Fibroblast of skin of left quadriceps (primary cell): ENCODE measurements at regions not wholly inside any gene's neighbourhood (a gene's known extent, or its start where the extent isn't known, plus 50 kb on each side); places are given as distances from the start of the nearest gene placed in this dataset.

Experiments
- DNase-seq, 2 experiments: peaks; one replicate each; pipeline ENCODE4 v3.0.0-alpha.2; 2013; ENCODE audit warnings: low read depth in 2 of 2

- DNase-seq = no peak
These were observed 117.7 kb upstream of the GSC start for GRCh38 chr14:94887591-94887990.

DNA sequence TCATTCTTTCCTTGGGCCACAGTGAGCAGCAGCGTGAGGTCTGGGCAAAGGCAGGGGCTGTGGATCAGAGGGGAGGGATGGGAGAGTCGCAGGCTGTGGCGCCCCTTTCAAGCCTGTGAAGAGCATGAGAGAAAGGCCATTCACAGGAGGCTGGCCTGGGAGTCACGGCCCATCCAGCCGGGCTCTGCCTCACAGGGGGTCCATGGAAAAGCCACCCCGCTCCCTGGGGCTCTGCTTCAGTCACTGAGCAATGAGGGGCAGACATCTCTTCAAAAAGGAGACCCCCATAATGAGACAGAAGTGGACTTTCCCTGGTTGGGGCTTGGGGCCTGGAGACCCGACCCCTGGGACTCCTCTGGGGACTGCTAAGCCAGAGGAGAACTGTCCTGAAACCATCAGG, 117.0 kb upstream of the GSC start:
- DNase-seq = no peak

DNA sequence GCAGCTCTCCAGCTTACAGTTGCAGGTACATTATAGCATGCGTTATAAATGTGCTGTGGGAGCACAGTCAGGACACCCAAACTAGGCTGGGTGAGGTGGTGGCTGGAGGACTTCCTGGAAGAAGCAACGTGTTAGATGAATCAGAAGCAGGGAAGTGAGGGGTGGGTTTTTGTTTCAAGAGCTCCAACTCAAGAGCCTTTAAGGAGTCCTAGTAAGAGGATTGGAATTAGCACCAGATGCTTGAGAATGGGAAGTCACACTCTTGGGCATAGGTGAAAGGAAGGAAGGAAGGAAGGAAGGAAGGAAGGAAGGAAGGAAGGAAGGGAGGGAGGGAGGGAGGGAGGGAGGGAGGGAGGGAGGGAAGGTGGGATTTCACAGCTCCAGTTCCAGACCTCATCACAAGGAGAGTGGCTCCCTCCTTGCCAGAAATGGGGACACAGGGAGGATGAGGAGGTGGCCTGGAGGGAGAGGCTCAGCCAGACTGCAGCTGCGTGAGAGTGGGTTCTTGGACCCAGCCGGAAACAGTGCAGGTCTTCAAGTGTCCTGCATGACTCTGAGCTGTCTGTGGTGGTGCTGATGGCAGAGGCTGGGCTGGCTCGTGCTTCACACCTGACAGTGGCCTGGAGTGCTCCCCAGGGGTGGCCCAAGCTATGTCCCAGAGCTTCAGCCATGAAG, 115.7 kb upstream of the GSC start:
- no peak for DNase-seq

DNA sequence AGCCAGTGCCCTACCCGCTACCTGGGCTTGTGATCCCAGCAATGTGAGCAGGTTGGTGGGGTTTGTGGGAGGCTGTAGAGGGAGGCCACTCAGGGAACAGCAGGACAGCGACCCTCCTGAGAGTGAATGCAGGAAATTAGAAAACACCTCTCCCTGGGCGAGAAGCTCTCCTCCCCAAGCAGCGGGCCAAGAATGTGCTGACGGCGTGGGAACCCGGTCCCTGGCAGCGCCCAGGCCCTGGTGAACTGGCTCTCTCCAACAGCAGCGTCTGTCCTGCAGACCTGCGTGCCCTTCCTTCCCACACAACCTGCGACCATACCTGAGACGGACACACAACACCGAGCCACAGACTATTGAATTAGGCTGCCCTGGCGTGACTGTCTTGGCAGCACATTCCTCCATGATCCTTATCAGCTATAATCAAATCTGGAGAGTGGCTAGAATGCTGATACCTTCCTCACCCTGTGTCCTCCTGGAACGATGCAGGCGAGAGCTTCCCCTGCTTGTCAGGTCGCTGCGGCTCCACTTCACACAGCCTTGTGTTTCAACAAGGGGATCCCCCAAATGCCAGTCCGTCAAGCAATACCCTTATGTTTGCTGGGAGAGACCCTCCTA, 114.8 kb upstream of the GSC start:
- DNase-seq = no peak

GRCh38 chr14:94882401-94882800, 112.5 kb upstream of the GSC start:
- DNase-seq = no peak

DNA sequence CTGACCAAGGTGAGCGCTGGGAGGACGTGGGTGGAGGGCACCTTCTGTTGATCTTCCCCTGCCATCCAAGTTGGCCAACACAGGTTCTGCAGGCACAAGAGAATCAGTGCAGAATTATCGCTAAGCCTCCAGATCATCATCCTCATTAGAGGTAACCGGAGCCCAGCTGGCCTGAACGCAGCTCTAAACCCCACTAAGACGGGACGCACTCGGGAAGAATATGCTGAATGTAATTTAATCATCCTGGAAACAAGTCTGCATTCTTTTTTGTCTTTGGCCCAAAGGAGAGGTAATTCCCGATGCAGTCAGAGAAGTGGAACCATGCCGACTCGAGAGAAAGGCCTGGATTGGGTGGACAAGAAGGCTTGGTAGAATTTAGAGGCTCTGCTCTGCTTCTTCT, 111.0 kb upstream of the GSC start:
- no peak for DNase-seq

- DNase-seq = no peak
These were observed 110.2 kb upstream of the GSC start for GRCh38 chr14:94880106-94880505.

DNA sequence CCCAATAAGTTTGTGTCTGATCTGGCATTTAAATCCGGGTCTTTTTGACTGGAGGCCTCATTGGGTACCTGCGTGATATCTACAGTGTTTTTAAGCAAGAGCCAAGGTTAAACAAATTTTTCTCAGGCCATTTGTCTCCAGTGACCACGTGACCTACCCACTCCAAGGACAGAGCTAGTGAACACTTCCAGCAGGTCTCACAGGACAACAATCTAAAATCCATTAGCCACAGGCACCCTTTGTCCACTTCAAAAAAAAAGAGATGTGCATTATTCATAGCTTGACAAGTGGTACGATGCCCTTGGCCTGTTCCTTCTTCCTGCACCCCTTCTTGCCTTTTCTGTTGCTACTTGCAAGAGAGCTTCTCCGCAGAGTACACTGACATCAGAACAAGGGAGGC, 109.6 kb upstream of the GSC start:
- no peak for DNase-seq

DNA sequence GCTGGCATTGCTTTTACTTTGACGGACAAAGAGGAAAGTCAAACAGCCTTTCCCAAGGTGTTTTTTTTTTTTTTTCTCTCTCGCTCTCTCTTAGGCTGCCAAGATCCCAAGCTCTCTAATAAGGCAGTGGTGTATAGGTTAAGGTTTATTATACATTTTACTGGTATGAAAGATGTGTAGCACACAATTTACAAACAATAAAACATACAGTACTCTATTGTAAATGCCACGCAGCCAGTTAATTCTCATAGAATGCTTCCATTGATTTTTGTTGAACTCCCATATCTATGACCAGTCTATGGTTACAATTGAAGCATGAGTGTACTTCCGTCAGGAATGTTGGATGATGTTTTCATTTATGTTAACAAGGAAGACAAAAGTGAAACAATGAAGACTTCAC, 106.4 kb upstream of the GSC start:
- DNase-seq = no peak

DNA sequence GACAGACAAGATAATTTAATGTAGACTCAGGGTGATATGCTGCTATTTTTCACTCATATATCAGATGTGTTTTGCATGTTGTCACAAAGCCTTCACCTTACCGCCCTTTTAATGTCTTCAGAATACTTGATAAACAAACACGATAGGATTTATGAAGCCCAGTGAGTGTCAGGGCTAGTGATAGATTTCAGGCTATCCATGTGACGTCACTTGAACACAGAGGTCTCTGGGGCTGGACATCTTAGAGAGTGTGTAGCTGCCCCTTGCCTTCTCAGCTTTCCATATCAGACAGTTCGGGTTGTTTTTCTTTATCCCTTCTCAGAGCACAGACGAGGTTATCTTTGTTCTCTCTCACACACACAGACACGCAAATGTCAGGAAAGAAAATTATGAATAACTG, 105.3 kb upstream of the GSC start:
- DNase-seq = no peak

DNA sequence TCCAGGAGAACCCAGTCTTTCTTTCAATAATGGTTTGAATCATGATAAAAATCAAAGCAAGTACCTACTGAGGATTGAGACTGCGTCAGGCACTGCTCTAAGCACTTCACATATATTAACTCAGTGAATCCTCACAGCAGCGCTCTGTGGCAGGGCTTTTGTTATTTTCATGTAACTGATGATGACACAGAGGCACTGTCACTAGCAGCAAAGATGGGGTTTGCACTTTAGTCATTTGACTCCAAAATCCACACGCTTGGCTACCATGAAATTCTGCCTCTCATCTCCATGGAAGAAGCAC, 98.8 kb upstream of the GSC start:
- no peak for DNase-seq

- no peak for DNase-seq
These were observed 98.2 kb upstream of the GSC start for GRCh38 chr14:94867946-94868771.

GRCh38 chr14:94867209-94867608, 97.3 kb upstream of the GSC start:
- DNase-seq = no peak

- no peak for DNase-seq
These were observed 94.7 kb upstream of the GSC start for GRCh38 chr14:94864387-94865195.

GRCh38 chr14:94863366-94863765, 93.5 kb upstream of the GSC start:
- DNase-seq = no peak

- DNase-seq = no peak
These were observed 88.0 kb upstream of the GSC start for GRCh38 chr14:94857950-94858349.

GRCh38 chr14:94853920-94854319, 84.0 kb upstream of the GSC start:
- DNase-seq = no peak

GRCh38 chr14:94850309-94851211, 80.6 kb upstream of the GSC start:
- DNase-seq = no peak

DNA sequence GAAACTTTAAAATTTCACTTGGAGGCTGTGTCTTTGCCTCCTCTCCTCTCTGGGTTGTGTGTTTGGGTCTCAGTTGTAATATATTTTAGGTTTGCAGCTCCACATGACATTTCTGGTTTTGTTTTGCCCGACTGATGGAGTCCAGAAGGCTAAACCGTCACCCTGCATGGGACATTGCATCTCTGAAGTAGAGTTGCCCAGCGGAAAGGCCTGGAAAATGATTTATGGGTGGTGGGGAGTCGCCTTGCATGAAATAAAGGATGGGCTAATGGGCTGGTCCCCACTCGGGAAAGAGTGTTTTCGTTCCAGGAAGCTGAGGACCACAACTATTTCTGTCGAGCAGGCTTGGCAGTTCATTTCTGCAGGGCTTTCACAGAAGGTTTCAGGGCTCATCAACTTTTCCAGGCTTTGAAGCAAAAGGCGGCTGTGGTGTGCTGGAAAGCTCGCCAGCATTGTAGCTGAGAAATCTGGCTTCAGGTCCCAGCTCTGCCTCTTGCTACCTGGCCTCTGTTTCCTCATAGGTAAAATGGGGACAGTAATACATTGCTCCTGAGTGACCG, 74.8 kb upstream of the GSC start:
- DNase-seq = no peak

GRCh38 chr14:94840467-94840866, 70.6 kb upstream of the GSC start:
- DNase-seq = no peak

- DNase-seq = no peak
These were observed 69.4 kb upstream of the GSC start for GRCh38 chr14:94839348-94839747.
